GM18861 (cell line): ENCODE measurements at regions not wholly inside any gene's neighbourhood (a gene's known extent, or its start where the extent isn't known, plus 50 kb on each side); places are given as distances from the start of the nearest gene placed in this dataset.

Experiments
- ATAC-seq: cut with Tn5 transposase; IDR thresholded peaks from one replicate; pipeline ENCODE4 v1.9.1; 2021; ENCODE audit not compliant: unreplicated experiment

DNA sequence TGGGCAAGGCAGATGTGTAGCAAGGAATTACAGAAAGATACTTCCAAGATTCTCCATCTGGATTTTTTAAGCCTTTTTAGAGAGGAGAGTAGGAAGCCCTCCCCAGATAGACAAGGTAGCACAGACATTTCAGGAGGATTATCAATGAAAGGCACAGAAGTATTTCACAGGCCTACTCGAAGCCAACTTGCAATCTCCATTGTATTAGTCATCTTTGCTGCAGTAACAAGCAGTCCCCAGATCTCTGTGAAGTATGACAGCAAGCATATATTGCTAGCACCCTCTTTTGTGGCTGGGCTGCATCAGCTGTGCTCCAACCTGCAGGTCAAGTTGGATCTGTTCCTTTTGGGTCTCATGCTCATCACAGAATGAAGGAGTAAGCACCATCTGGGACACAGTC, 101.6 kb downstream of the MAF start:
- no peak for ATAC-seq

GRCh38 chr16:79497606-79498350, 102.8 kb downstream of the MAF start:
- no peak for ATAC-seq

GRCh38 chr16:79493911-79494310, 106.6 kb downstream of the MAF start:
- no peak for ATAC-seq

DNA sequence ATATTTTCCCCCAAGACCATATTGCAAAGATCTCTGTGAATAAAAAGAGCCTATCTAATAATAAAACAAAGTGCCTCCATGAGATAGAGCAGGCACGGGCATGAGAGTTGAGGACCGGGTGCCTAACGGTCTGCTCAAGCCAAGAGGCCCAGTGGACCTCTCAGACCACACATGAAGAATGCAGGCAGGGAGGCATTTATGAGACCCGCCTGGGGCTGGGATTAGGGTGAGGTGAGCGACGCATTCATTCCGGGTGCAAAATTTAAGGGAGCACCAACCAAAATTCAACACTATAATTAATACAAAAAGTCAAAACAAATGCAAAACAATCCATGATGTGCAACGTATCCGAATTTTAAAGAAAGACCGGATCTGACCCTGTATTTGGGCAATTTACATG, 108.5 kb downstream of the MAF start:
- no peak for ATAC-seq

DNA sequence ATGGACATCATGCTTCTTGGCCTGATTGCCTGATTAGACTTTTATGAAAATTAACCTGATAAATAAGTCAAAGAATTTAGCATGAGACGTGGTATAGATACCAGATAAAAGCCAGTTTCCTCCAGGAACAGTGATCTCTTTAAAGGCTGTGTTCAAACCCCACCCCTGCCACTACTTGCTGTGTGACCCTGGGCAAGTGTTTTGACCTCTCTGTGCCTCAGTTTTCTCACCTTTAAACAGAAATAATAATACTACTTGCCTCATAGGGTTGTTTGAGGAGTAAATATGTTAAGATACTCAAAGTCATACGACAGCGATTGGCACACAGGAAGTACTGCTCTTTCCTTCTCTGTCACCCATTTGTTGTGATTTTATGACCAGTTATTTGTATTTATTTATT, 115.5 kb downstream of the MAF start:
- no peak for ATAC-seq

- ATAC-seq, result no peak
Measured at GRCh38 chr16:79484237-79484636, 116.3 kb downstream of the MAF start.

DNA sequence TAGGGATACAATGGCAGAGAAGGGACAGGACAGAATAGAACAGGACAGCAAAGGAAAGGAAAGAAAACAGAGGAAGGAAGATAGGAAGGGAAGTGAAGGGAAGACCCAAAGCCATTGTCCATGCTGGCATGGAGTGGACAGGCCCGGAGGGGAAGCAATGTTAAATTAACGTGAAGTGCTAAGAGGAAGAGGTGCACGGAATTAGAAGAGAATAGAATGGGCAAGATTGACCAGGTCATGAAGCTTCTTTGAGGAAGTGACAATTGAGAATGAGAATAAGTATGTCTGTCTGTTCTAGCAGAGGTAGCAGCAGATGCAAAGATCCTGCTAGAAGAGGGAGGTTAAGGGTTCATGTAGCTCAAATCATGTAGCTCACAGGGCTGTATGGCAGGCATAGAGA, 117.2 kb downstream of the MAF start:
- no peak for ATAC-seq

DNA sequence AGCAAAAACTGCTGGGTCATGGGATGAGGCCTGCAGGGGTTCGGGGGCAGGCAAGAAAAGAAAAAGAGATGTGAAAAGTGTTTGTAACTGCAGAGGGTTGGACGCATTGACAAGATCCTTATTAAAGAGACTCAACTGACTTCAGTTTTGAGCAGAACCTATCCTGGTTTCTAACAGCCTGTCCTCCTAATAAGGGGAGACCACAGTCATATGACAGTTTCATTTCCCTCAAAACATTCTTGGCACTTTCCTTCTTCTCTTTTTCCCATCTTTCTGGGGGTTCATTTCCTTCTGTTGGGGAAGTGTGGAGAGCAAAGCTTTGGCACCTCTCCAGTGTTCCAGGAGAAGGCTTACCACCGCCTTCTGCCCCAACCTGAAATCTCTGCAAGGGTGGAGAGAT, 118.5 kb downstream of the MAF start:
- ATAC-seq, result no peak

GRCh38 chr16:79480929-79481328, 119.6 kb downstream of the MAF start:
- ATAC-seq, result no peak

DNA sequence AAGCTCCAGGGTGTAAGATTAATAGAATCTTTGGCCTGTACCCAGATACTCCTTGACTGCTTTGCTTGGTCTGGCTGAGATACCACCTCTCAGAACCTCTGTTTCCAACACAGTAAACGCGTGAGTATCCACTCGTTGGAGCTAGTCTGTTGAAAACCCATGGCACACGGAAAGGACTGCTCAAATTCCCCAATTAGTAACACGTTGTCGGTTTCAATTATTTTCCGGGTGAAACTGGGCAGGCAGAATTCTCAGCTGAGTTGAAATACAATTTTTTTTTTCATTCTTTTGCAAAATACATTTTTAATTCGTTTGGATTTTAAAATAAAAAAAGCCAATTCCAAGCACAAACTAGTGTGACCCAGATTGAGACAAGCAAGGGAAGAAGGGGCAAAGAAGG, 120.5 kb downstream of the MAF start:
- no peak for ATAC-seq

DNA sequence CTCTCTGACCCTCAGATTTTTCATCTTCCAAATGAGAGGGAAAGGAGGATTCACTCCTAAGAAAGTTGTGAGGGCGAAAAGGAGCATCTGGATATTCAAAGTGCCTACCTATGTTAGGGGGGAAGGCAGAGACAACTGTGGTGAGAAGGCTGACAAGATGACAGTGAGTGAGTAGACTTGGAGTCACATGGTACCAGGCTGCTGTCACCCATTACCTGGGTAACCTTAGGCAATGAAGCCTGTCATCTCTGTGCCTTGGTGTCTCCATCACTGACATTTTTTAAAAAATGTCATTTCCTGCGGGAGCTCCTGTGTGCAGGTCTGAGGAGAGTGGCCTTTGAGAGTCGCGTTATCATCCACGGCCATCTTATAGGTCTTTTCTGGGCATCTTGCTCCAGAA, 124.0 kb downstream of the MAF start:
- no peak for ATAC-seq

- ATAC-seq, result no peak
Measured at GRCh38 chr16:79475841-79476240, 124.7 kb downstream of the MAF start.

DNA sequence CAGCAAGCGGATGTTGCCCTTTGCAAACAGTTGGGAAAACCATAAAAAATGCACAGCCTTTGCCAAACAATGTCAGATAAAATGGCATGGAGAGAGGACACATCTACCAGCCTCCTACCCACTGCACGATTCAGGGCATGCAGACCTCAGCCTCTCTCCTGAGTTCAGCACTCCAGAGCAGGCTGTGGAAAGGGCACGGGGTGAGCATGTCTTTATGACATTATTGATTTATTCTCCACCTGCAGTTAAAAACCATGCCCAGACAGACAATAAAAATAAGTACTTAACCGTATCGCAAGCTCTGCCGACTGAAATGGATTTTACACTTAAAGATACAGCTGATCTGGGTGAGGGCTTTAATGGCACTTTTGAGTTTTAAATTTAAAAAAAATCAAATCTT, 127.1 kb downstream of the MAF start:
- ATAC-seq, result no peak

DNA sequence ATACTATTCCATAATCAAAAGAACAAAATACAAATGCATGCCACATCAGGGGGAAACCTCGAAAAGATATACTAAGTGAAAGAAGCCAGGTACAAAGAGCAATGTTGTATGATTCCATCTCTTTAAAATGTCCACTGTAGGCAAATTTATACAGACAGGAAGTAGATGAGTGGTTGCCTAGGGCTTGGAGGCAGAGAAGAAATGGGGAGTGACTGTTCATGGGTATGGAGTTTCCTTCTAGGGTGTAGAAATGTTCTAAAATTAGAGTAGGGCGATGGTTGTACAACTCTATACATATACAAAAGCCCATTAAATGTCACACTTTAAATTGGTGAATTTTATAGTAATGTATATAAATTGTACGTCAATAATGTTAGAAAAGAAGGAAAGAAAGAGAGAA, 128.1 kb downstream of the MAF start:
- no peak for ATAC-seq

GRCh38 chr16:79469999-79470398, 130.5 kb downstream of the MAF start:
- ATAC-seq, result no peak

DNA sequence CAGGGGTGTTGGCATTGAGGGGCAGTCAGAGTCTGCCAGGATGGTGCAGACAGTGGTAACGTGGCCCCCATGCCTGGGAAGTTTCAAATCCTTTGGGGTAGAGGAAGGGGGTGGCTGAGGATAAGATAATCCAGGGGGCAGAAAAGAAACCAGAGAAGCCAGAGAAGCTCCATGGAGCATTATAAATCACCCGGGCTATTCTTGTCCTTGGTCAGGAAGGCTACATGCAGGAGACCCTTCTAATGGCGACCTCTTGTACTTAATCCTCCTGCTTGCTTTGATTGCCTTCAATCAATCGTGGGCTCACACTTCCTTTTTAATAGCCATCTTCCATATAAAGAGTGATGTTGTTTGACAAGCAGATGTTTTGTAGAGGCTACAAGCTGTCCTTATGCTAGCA, 131.9 kb downstream of the MAF start:
- ATAC-seq, result no peak

DNA sequence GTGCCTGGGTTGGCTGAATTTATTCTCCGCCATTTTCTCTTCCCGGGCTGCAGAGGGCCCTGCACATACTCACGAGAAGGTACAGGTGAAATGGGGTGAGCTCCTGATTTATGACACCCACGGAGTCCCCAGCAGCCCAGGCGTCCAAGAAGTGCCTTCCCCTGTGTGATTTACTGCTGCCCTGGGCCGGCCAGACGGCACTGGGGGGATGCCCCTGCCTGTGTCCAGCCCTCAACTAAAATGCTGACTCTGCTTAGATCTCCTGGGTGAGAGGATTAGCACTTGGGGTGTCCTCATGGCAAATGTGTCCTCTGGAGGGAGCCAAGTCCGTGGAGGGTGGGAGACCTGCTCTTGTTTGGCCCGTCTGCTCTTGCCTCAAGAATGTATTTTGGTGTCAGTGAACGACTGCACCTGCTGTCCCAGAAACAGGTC, 132.4 kb downstream of the MAF start:
- no peak for ATAC-seq

DNA sequence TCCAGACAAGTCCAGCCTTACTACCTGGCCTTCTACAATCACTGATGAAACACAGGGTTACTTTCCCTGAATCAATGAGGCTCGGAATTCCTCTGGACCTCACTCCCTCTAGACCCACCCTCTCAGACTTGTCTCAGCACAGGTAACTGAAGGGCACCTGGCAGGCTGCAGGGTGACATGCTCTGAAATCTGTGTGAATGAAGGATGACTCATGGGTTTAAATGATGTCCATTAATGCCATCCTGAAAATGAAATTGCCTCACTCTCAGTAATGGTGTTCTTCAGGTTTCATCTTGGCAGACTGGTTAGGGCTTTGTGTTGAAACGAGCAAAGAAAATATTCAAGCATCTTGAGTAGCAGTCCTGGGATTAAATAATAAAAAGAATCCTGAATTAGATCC, 134.4 kb downstream of the MAF start:
- no peak for ATAC-seq

DNA sequence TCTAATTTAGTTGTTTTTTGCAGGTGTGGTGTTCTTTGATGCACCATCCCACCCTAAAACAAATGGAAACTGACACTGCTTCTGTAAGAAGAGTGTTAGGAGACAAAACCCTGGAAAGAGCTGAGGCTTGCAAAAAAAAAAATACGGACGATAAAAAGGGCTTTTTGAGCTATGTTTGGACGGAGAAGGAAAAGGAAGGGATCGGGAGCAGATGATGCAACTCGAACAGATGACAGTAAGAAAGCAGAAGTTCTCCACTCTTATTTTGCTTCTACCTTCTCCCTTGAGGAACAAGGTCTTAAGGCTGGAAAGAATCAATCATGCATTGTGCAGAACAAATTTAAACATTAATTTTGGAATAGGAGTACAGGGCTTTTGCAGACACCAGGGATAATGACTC, 136.7 kb downstream of the MAF start:
- ATAC-seq, result no peak

- ATAC-seq, result no peak
Measured at GRCh38 chr16:79456036-79456435, 144.5 kb downstream of the MAF start.

GRCh38 chr16:79452671-79453070, 147.9 kb downstream of the MAF start:
- no peak for ATAC-seq

DNA sequence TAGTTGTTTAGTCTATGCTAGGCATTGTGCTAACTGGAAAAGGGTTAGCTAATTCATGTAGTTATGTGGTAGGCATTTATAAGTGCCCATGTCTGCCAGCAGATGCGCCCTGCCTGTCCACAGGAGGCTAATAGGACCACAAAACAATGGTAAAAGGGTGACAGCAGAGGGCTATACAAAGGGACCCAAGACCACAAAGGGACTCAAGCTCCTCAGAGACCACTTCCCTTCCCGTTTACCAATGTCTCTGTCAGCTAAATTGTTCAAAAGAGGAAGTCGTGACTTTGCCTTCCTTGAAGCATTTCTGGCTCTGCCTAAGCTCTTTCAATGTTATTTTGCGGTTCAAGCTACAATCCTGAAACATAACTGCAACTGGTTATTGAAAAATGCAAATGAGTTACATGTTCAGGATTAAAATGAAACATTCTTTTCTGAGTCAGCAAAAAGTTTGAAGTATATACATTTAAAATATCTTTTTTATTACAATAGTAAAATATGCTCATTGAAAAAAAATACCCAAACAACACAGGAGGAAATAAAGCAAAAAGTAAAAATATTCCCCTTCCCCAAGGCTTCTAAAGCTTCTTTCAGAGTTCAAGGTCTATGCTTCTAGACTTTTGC, 149.2 kb downstream of the MAF start:
- ATAC-seq, result no peak

- no peak for ATAC-seq
Measured at GRCh38 chr16:79449900-79450299, 150.6 kb downstream of the MAF start.
